ENCODE measurements at regions not wholly inside any gene's neighbourhood (a gene's known extent, or its start where the extent isn't known, plus 50 kb on each side); places are given as distances from the start of the nearest gene placed in this dataset.
"Not testable (repeated sequence)": the region's sequence is repeated elsewhere in the genome, so short reads cannot be mapped to it uniquely, and the experiment has no call there.

GRCh38 chr2:58416696-58417095, 175.6 kb upstream of the FANCL start:
- no peak overlapping the region for H3K9ac ChIP-seq
- TF ChIP-seq Cebpa-rat (IDR thresholded peaks at IDR 0.05): no peak
- H3K36me3 ChIP-seq: no peaks in the 10 kb centered on the region
- H3K4me1 ChIP-seq: no peaks in the 10 kb centered on the region
- H3K27ac ChIP-seq: no peak overlapping the region
- H3K4me3 ChIP-seq: no peak overlapping the region
- no peaks in the 10 kb centered on the region for H3K9me3 ChIP-seq (replicated peaks in 1 of 11)
- H3K27me3 ChIP-seq: no peaks in the 10 kb centered on the region
- H4K20me1 ChIP-seq: no peaks in the 10 kb centered on the region
- H3K4me2 ChIP-seq: no peak overlapping the region

GRCh38 chr2:58414506-58414905, 173.4 kb upstream of the FANCL start:
- no peaks in the 10 kb centered on the region for H3K36me3 ChIP-seq
- TF ChIP-seq Cebpa-rat (IDR thresholded peaks at IDR 0.05): no peak
- no peaks in the 10 kb centered on the region for H3K9me3 ChIP-seq (replicated peaks in 1 of 11)
- H3K9ac ChIP-seq: no peak overlapping the region
- H3K27me3 ChIP-seq: no peaks in the 10 kb centered on the region
- H3K27ac ChIP-seq: no peak overlapping the region
- H3K4me2 ChIP-seq: no peak overlapping the region
- H4K20me1 ChIP-seq: no peaks in the 10 kb centered on the region
- H3K4me1 ChIP-seq: no peaks in the 10 kb centered on the region
- no peak overlapping the region for H3K4me3 ChIP-seq

GRCh38 chr2:58410549-58410948, 169.4 kb upstream of the FANCL start:
- H3K4me1 ChIP-seq: no peaks in the 10 kb centered on the region

GRCh38 chr2:58407487-58407886, 166.4 kb upstream of the FANCL start:
- Histone ChIP-seq H3K36me3 (no peaks in the 10 kb centered on the region), H3K4me3 (no peak overlapping the region), H4K20me1 (no peaks in the 10 kb centered on the region), H3K27me3 (no peaks in the 10 kb centered on the region), H3K4me2 (no peak overlapping the region), H3K4me1 (no peaks in the 10 kb centered on the region), H3K27ac (no peak overlapping the region), H3K9ac (no peak overlapping the region), H3K9me3 (replicated peaks in 1 of 11) (no peaks in the 10 kb centered on the region)
- TF ChIP-seq Cebpa-rat (IDR thresholded peaks at IDR 0.05): no peak

More at GRCh38 chr2:58410549-58410948, 169.4 kb upstream of the FANCL start:
- Histone ChIP-seq H4K20me1 (no peaks in the 10 kb centered on the region), H3K36me3 (no peaks in the 10 kb centered on the region), H3K27me3 (no peaks in the 10 kb centered on the region), H3K4me2 (no peak overlapping the region), H3K27ac (no peak overlapping the region), H3K9me3 (replicated peaks in 1 of 11) (no peaks in the 10 kb centered on the region), H3K4me3 (no peak overlapping the region), H3K9ac (no peak overlapping the region)
- TF ChIP-seq Cebpa-rat (IDR thresholded peaks at IDR 0.05): no peak

GRCh38 chr2:58405341-58405740, 164.2 kb upstream of the FANCL start:
- no peak for TF ChIP-seq Cebpa-rat (IDR thresholded peaks at IDR 0.05)
- H3K4me3 ChIP-seq: no peak overlapping the region
- H3K36me3 ChIP-seq: no peaks in the 10 kb centered on the region
- no peak overlapping the region for H3K4me2 ChIP-seq
- H3K27me3 ChIP-seq: no peaks in the 10 kb centered on the region
- H4K20me1 ChIP-seq: no peaks in the 10 kb centered on the region
- H3K4me1 ChIP-seq: no peaks in the 10 kb centered on the region
- no peak overlapping the region for H3K27ac ChIP-seq
- H3K9me3 ChIP-seq (replicated peaks in 1 of 11): no peaks in the 10 kb centered on the region
- H3K9ac ChIP-seq: no peak overlapping the region

GRCh38 chr2:58401936-58402335, 160.8 kb upstream of the FANCL start:
- H3K36me3 ChIP-seq: no peaks in the 10 kb centered on the region
- no peak overlapping the region for H3K27ac ChIP-seq
- no peak for TF ChIP-seq Cebpa-rat (IDR thresholded peaks at IDR 0.05)

GRCh38 chr2:58398406-58398805, 157.3 kb upstream of the FANCL start:
- H3K9ac ChIP-seq: no peak overlapping the region
- no peaks in the 10 kb centered on the region for H3K36me3 ChIP-seq
- no peak for TF ChIP-seq Cebpa-rat (IDR thresholded peaks at IDR 0.05)
- H3K4me3 ChIP-seq: no peak overlapping the region
- H3K27ac ChIP-seq: no peak overlapping the region
- no peaks in the 10 kb centered on the region for H3K4me1 ChIP-seq
- no peak overlapping the region for H3K4me2 ChIP-seq
- no peaks in the 10 kb centered on the region for H4K20me1 ChIP-seq
- H3K9me3 ChIP-seq (replicated peaks in 1 of 11): no peaks in the 10 kb centered on the region
- no peaks in the 10 kb centered on the region for H3K27me3 ChIP-seq

More at GRCh38 chr2:58401936-58402335, 160.8 kb upstream of the FANCL start:
- Histone ChIP-seq H3K9me3 (replicated peaks in 1 of 11) (no peaks in the 10 kb centered on the region), H3K4me3 (no peak overlapping the region), H4K20me1 (no peaks in the 10 kb centered on the region), H3K4me2 (no peak overlapping the region), H3K4me1 (no peaks in the 10 kb centered on the region), H3K9ac (no peak overlapping the region), H3K27me3 (no peaks in the 10 kb centered on the region)

GRCh38 chr2:58387701-58388100, 146.6 kb upstream of the FANCL start:
- Histone ChIP-seq H3K4me2 (no peak overlapping the region), H3K4me3 (no peak overlapping the region), H3K36me3 (no peaks in the 10 kb centered on the region), H3K27ac (no peak overlapping the region), H3K9ac (no peak overlapping the region), H3K9me3 (replicated peaks in 1 of 11) (no peaks in the 10 kb centered on the region), H3K4me1 (no peaks in the 10 kb centered on the region), H4K20me1 (no peaks in the 10 kb centered on the region), H3K27me3 (no peaks in the 10 kb centered on the region)
- TF ChIP-seq Cebpa-rat (IDR thresholded peaks at IDR 0.05): no peak

GRCh38 chr2:58386904-58387303, 145.8 kb upstream of the FANCL start:
- not testable (repeated sequence) for H3K27me3 ChIP-seq; H3K4me3 ChIP-seq; H3K9me3 ChIP-seq (replicated peaks in 1 of 11); H3K4me2 ChIP-seq; H3K36me3 ChIP-seq; H3K27ac ChIP-seq; H3K4me1 ChIP-seq; H4K20me1 ChIP-seq; H3K9ac ChIP-seq

- Histone ChIP-seq H3K27me3 (no peaks in the 10 kb centered on the region; a peak in 1 of 22 replicates), H4K20me1 (no peaks in the 10 kb centered on the region), H3K9me3 (replicated peaks in 1 of 11) (peaks cover 0 to 9% (median 7%) of the 10 kb centered on the region in 11 experiments; a peak in 10 of 22 replicates), H3K9ac (no peak overlapping the region), H3K36me3 (no peaks in the 10 kb centered on the region), H3K4me3 (no peak overlapping the region), H3K4me2 (no peak overlapping the region), H3K27ac (no peak overlapping the region), H3K4me1 (no peaks in the 10 kb centered on the region)
- TF ChIP-seq Cebpa-rat (IDR thresholded peaks at IDR 0.05): no peak
Measured at GRCh38 chr2:58378152-58378551, 137.0 kb upstream of the FANCL start.

GRCh38 chr2:58377181-58377580, 136.1 kb upstream of the FANCL start:
- Histone ChIP-seq H3K4me3 (no peak overlapping the region), H3K27ac (no peak overlapping the region), H3K4me2 (no peak overlapping the region), H3K9me3 (replicated peaks in 1 of 11) (peaks cover 0 to 11% (median 8%) of the 10 kb centered on the region in 11 experiments; a peak in 10 of 22 replicates), H3K27me3 (no peaks in the 10 kb centered on the region; a peak in 1 of 22 replicates), H3K4me1 (no peaks in the 10 kb centered on the region), H3K9ac (no peak overlapping the region), H3K36me3 (no peaks in the 10 kb centered on the region), H4K20me1 (no peaks in the 10 kb centered on the region)
- no peak for TF ChIP-seq Cebpa-rat (IDR thresholded peaks at IDR 0.05)
